ENCODE measurements at regions not wholly inside any gene's neighbourhood (a gene's known extent, or its start where the extent isn't known, plus 50 kb on each side); places are given as distances from the start of the nearest gene placed in this dataset.

GRCh38 chr5:53368516-53368915 is 111.9 kb upstream of the FST start:
- H3K4me1 Mint-ChIP-seq (ENCODE audit: low read depth) = peaks cover 1% of the 10 kb centered on the region
- H3K36me3 Mint-ChIP-seq (ENCODE audit: low read depth) = no peaks in the 10 kb centered on the region
- H3K9me3 Mint-ChIP-seq = no peaks in the 10 kb centered on the region
- no peak overlapping the region for H3K27ac Mint-ChIP-seq
- no peak overlapping the region for H3K4me3 Mint-ChIP-seq (ENCODE audit: low read depth)
- H3K27me3 Mint-ChIP-seq (ENCODE audit: low read depth) = no peaks in the 10 kb centered on the region
- DNase-seq (ENCODE audit: low spot score) = no peak
- intact Hi-C loops (cut with micrococcal nuclease) = no loop called here

GRCh38 chr5:53368966-53369605 is 111.3 kb upstream of the FST start:
- no peak overlapping the region for H3K4me3 Mint-ChIP-seq (ENCODE audit: low read depth)
- H3K36me3 Mint-ChIP-seq (ENCODE audit: low read depth) = no peaks in the 10 kb centered on the region
- H3K27me3 Mint-ChIP-seq (ENCODE audit: low read depth) = no peaks in the 10 kb centered on the region
- H3K4me1 Mint-ChIP-seq (ENCODE audit: low read depth) = peaks cover 1% of the 10 kb centered on the region
- intact Hi-C loops (cut with micrococcal nuclease) = no loop called here
- no peak for DNase-seq (ENCODE audit: low spot score)
- H3K9me3 Mint-ChIP-seq = no peaks in the 10 kb centered on the region
- H3K27ac Mint-ChIP-seq = no peak overlapping the region

- intact Hi-C loops (cut with micrococcal nuclease) = no loop called here
- H3K27me3 Mint-ChIP-seq (ENCODE audit: low read depth) = no peaks in the 10 kb centered on the region
- no peaks in the 10 kb centered on the region for H3K36me3 Mint-ChIP-seq (ENCODE audit: low read depth)
- H3K4me3 Mint-ChIP-seq (ENCODE audit: low read depth) = no peak overlapping the region
- H3K4me1 Mint-ChIP-seq (ENCODE audit: low read depth) = peaks cover 1% of the 10 kb centered on the region
- H3K9me3 Mint-ChIP-seq = no peaks in the 10 kb centered on the region
- H3K27ac Mint-ChIP-seq = no peak overlapping the region
- no peak for DNase-seq (ENCODE audit: low spot score)
Observed at GRCh38 chr5:53369681-53370080, 110.7 kb upstream of the FST start.

- no peaks in the 10 kb centered on the region for H3K27me3 Mint-ChIP-seq (ENCODE audit: low read depth)
- intact Hi-C loops (cut with micrococcal nuclease) = no loop called here
- no peaks in the 10 kb centered on the region for H3K9me3 Mint-ChIP-seq
- no peak overlapping the region for H3K4me3 Mint-ChIP-seq (ENCODE audit: low read depth)
- H3K4me1 Mint-ChIP-seq (ENCODE audit: low read depth) = peaks cover 5% of the 10 kb centered on the region
- no peak overlapping the region for H3K27ac Mint-ChIP-seq
- DNase-seq (ENCODE audit: low spot score) = no peak
- H3K36me3 Mint-ChIP-seq (ENCODE audit: low read depth) = no peaks in the 10 kb centered on the region
Observed at GRCh38 chr5:53373451-53374158, 106.8 kb upstream of the FST start.

- H3K4me3 Mint-ChIP-seq (ENCODE audit: low read depth) = no peak overlapping the region
- no peaks in the 10 kb centered on the region for H3K36me3 Mint-ChIP-seq (ENCODE audit: low read depth)
- no peak overlapping the region for H3K27ac Mint-ChIP-seq
- intact Hi-C loops (cut with micrococcal nuclease) = no loop called here
- no peak for DNase-seq (ENCODE audit: low spot score)
- H3K9me3 Mint-ChIP-seq = no peaks in the 10 kb centered on the region
- peaks cover 5% of the 10 kb centered on the region for H3K4me1 Mint-ChIP-seq (ENCODE audit: low read depth)
- no peaks in the 10 kb centered on the region for H3K27me3 Mint-ChIP-seq (ENCODE audit: low read depth)
Observed at GRCh38 chr5:53376853-53377252, 103.6 kb upstream of the FST start.

GRCh38 chr5:53378190-53378589 is 102.2 kb upstream of the FST start:
- intact Hi-C loops (cut with micrococcal nuclease) = no loop called here
- Mint-ChIP-seq H3K4me1 (ENCODE audit: low read depth) (peaks cover 5% of the 10 kb centered on the region), H3K27ac (no peak overlapping the region), H3K4me3 (ENCODE audit: low read depth) (no peak overlapping the region), H3K9me3 (no peaks in the 10 kb centered on the region), H3K36me3 (ENCODE audit: low read depth) (no peaks in the 10 kb centered on the region), H3K27me3 (ENCODE audit: low read depth) (no peaks in the 10 kb centered on the region)
- DNase-seq (ENCODE audit: low spot score) = no peak

GRCh38 chr5:53378590-53379247 is 101.7 kb upstream of the FST start:
- no peak for DNase-seq (ENCODE audit: low spot score)
- Mint-ChIP-seq H3K27me3 (ENCODE audit: low read depth) (no peaks in the 10 kb centered on the region), H3K4me3 (ENCODE audit: low read depth) (no peak overlapping the region), H3K4me1 (ENCODE audit: low read depth) (peaks cover 4% of the 10 kb centered on the region), H3K9me3 (no peaks in the 10 kb centered on the region), H3K27ac (no peak overlapping the region), H3K36me3 (ENCODE audit: low read depth) (no peaks in the 10 kb centered on the region)
- intact Hi-C loops (cut with micrococcal nuclease) = no loop called here

GRCh38 chr5:53386341-53386740 is 94.1 kb upstream of the FST start:
- Mint-ChIP-seq H3K4me3 (ENCODE audit: low read depth) (no peak overlapping the region), H3K9me3 (no peaks in the 10 kb centered on the region), H3K4me1 (ENCODE audit: low read depth) (no peaks in the 10 kb centered on the region), H3K27ac (no peak overlapping the region), H3K36me3 (ENCODE audit: low read depth) (no peaks in the 10 kb centered on the region), H3K27me3 (ENCODE audit: low read depth) (no peaks in the 10 kb centered on the region)
- intact Hi-C loops (cut with micrococcal nuclease) = no loop called here
- DNase-seq (ENCODE audit: low spot score) = no peak

GRCh38 chr5:53389093-53389492 is 91.3 kb upstream of the FST start:
- no peak overlapping the region for H3K27ac Mint-ChIP-seq
- intact Hi-C loops (cut with micrococcal nuclease) = no loop called here
- H3K27me3 Mint-ChIP-seq (ENCODE audit: low read depth) = no peaks in the 10 kb centered on the region

GRCh38 chr5:53392073-53392472 is 88.4 kb upstream of the FST start:
- Mint-ChIP-seq H3K4me3 (ENCODE audit: low read depth) (no peak overlapping the region), H3K4me1 (ENCODE audit: low read depth) (no peaks in the 10 kb centered on the region), H3K27ac (no peak overlapping the region), H3K36me3 (ENCODE audit: low read depth) (no peaks in the 10 kb centered on the region), H3K27me3 (ENCODE audit: low read depth) (peaks cover 5% of the 10 kb centered on the region), H3K9me3 (no peaks in the 10 kb centered on the region)
- intact Hi-C loops (cut with micrococcal nuclease) = no loop called here
- no peak for DNase-seq (ENCODE audit: low spot score)

More at GRCh38 chr5:53389093-53389492, 91.3 kb upstream of the FST start:
- no peak for DNase-seq (ENCODE audit: low spot score)
- Mint-ChIP-seq H3K4me3 (ENCODE audit: low read depth) (no peak overlapping the region), H3K4me1 (ENCODE audit: low read depth) (no peaks in the 10 kb centered on the region), H3K9me3 (no peaks in the 10 kb centered on the region), H3K36me3 (ENCODE audit: low read depth) (no peaks in the 10 kb centered on the region)

- Mint-ChIP-seq H3K9me3 (no peaks in the 10 kb centered on the region), H3K4me3 (ENCODE audit: low read depth) (no peak overlapping the region), H3K27me3 (ENCODE audit: low read depth) (peaks cover 7% of the 10 kb centered on the region), H3K36me3 (ENCODE audit: low read depth) (no peaks in the 10 kb centered on the region), H3K27ac (no peak overlapping the region), H3K4me1 (ENCODE audit: low read depth) (no peaks in the 10 kb centered on the region)
- intact Hi-C loops (cut with micrococcal nuclease) = no loop called here
- DNase-seq (ENCODE audit: low spot score) = no peak
Observed at GRCh38 chr5:53394808-53395207, 85.6 kb upstream of the FST start.

- no peak overlapping the region for H3K27ac Mint-ChIP-seq
- no peaks in the 10 kb centered on the region for H3K36me3 Mint-ChIP-seq (ENCODE audit: low read depth)
- H3K9me3 Mint-ChIP-seq = no peaks in the 10 kb centered on the region
- H3K27me3 Mint-ChIP-seq (ENCODE audit: low read depth) = peaks cover 10% of the 10 kb centered on the region
- intact Hi-C loops (cut with micrococcal nuclease) = no loop called here
- H3K4me1 Mint-ChIP-seq (ENCODE audit: low read depth) = no peaks in the 10 kb centered on the region
- no peak overlapping the region for H3K4me3 Mint-ChIP-seq (ENCODE audit: low read depth)
- no peak for DNase-seq (ENCODE audit: low spot score)
Observed at GRCh38 chr5:53397141-53397757, 83.2 kb upstream of the FST start.

- H3K27ac Mint-ChIP-seq = no peak overlapping the region
- no peaks in the 10 kb centered on the region for H3K4me1 Mint-ChIP-seq (ENCODE audit: low read depth)
- no peaks in the 10 kb centered on the region for H3K9me3 Mint-ChIP-seq
- no peak overlapping the region for H3K4me3 Mint-ChIP-seq (ENCODE audit: low read depth)
- no peaks in the 10 kb centered on the region for H3K36me3 Mint-ChIP-seq (ENCODE audit: low read depth)
- DNase-seq (ENCODE audit: low spot score) = no peak
- peaks cover 10% of the 10 kb centered on the region for H3K27me3 Mint-ChIP-seq (ENCODE audit: low read depth)
- intact Hi-C loops (cut with micrococcal nuclease) = no loop called here
Observed at GRCh38 chr5:53397845-53398244, 82.6 kb upstream of the FST start.

All from activated T-helper 2 cell treated with anti-CD3 and anti-CD28 coated beads, Interferon-gamma antibody, Interleukin-2, Interleukin-4, amounts not matched to agents 10 μg/mL and 5 μg/mL and 100 μg/mL, durations not matched to agents 14 hours and 24 hours and 36 hours (primary cell).